HG03060 (cell line): ENCODE measurements at regions not wholly inside any gene's neighbourhood (a gene's known extent, or its start where the extent isn't known, plus 50 kb on each side); places are given as distances from the start of the nearest gene placed in this dataset.
"Not testable (repeated sequence)": the region's sequence is repeated elsewhere in the genome, so short reads cannot be mapped to it uniquely, and the experiment has no call there.

Experiments used
- ATAC-seq: cut with Tn5 transposase; IDR thresholded peaks from one replicate; pipeline ENCODE4 v1.9.1; 2021; ENCODE audit warnings: low read depth, moderate number of reproducible peaks; ENCODE audit not compliant: unreplicated experiment

- no peak for ATAC-seq
Observed at GRCh38 chr4:82099928-82100579, 273.7 kb downstream of the HNRNPD start.

- ATAC-seq = no peak
Observed at GRCh38 chr4:82097504-82097903, 276.3 kb downstream of the HNRNPD start.

GRCh38 chr4:82090717-82091116, 283.1 kb downstream of the HNRNPD start:
- ATAC-seq = no peak

- ATAC-seq = no peak
Observed at GRCh38 chr4:82084747-82085146, 289.0 kb downstream of the HNRNPD start.

- not testable (repeated sequence) for ATAC-seq
Observed at GRCh38 chr4:82077471-82077995, 296.3 kb downstream of the HNRNPD start.

- no peak for ATAC-seq
Observed at GRCh38 chr4:82076809-82077208, 297.0 kb downstream of the HNRNPD start.

GRCh38 chr4:82076359-82076758, 297.4 kb downstream of the HNRNPD start:
- ATAC-seq = no peak

- no peak for ATAC-seq
Observed at GRCh38 chr4:82071951-82072350, 301.8 kb downstream of the HNRNPD start.

GRCh38 chr4:82069883-82070638, 303.7 kb downstream of the HNRNPD start:
- ATAC-seq = no peak

GRCh38 chr4:82063017-82063416, 310.8 kb downstream of the HNRNPD start:
- ATAC-seq = no peak

GRCh38 chr4:82057990-82058544, 315.7 kb downstream of the HNRNPD start:
- ATAC-seq = no peak

GRCh38 chr4:82055156-82055555, 318.6 kb downstream of the HNRNPD start:
- ATAC-seq = no peak

- ATAC-seq = no peak
Observed at GRCh38 chr4:82053396-82053795, 320.4 kb downstream of the HNRNPD start.

- no peak for ATAC-seq
Observed at GRCh38 chr4:82050796-82051195, 323.0 kb downstream of the HNRNPD start.

GRCh38 chr4:82049294-82049693, 324.5 kb downstream of the HNRNPD start:
- ATAC-seq = no peak

- no peak for ATAC-seq
Observed at GRCh38 chr4:82047731-82048130, 326.1 kb downstream of the HNRNPD start.

- ATAC-seq = no peak
Observed at GRCh38 chr4:82046796-82047195, 327.0 kb downstream of the HNRNPD start.

- no peak for ATAC-seq
Observed at GRCh38 chr4:82045267-82045666, 328.5 kb downstream of the HNRNPD start.

- ATAC-seq = no peak
Observed at GRCh38 chr4:82044141-82044993, 329.4 kb downstream of the HNRNPD start.

GRCh38 chr4:82043809-82044137, 330.0 kb downstream of the HNRNPD start:
- no peak for ATAC-seq
